Activated CD4-positive, alpha-beta T cell treated with anti-CD3 and anti-CD28 coated beads, Interleukin-2, amount 50 U/mL, for 16 hours (primary cell): ENCODE measurements at regions not wholly inside any gene's neighbourhood (a gene's known extent, or its start where the extent isn't known, plus 50 kb on each side); places are given as distances from the start of the nearest gene placed in this dataset.
"Not testable (repeated sequence)": the region's sequence is repeated elsewhere in the genome, so short reads cannot be mapped to it uniquely, and the experiment has no call there.

Source experiments
- DNase-seq: peaks from one replicate; pipeline ENCODE4 v3.0.0-alpha.2; 2020

- no peak for DNase-seq
Measured at GRCh38 chr7:125966278-125967048, 1036.8 kb upstream of the POT1 start.

DNA sequence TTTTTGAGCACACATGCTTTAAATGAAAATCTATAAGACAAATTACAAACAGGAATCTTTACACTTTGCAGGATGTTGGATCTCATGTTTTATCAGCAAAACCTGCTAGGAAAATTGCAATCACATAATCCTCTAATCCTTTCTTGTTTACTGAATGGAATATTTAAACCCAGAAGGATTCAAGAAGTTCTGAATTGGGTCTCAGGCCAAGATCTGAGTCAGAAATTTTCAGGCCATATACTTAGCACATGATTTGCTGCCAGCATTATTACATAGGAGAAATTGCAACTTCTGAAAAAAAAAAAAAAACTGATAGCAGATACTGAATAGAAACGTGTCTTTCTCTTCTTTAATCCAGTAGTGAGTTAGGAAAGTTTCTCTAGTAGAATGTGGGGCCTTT lies 1005.3 kb upstream of the POT1 start:
- no peak for DNase-seq

DNA sequence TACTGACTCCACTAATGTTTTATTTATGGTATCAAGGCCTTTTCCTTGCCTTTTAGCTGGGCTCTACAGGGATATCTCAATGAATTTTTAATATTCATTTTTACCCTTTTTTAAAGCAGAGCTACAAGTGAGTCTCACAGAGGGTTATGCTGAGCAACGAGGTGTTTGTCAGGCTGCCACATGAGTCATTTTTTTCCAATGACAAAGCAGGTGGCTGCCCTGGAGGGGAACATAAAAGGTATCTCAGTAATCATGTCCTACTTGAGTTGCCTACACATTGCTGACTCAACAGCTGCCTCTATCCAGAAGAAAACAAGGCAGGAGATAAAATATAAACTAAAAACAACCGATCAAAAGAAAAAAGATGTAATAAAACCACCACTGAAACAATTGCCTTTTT lies 1004.9 kb upstream of the POT1 start:
- no peak for DNase-seq

DNA sequence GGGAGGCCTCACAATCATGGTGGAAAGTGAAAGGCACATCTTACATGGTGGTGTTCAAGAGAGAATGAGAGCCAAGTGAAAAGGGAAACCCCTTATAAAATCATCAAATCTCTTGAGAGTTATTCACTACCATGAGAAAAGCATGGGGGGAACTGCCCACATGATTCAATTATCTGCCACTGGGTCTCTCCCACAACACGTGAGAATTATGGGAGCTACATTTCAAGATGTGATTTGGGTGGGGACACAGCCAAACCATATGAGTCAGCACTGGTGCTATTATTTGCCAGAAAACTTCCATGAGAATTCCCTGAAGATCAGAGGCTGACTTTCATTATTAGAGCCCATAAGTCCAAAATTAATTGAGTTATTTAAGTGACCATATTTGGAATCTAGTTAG lies 1001.2 kb upstream of the POT1 start:
- DNase-seq = no peak

- DNase-seq = no peak
Measured at GRCh38 chr7:125927556-125927955, 997.9 kb upstream of the POT1 start.

GRCh38 chr7:125926621-125927020 lies 997.0 kb upstream of the POT1 start:
- DNase-seq = no peak

DNA sequence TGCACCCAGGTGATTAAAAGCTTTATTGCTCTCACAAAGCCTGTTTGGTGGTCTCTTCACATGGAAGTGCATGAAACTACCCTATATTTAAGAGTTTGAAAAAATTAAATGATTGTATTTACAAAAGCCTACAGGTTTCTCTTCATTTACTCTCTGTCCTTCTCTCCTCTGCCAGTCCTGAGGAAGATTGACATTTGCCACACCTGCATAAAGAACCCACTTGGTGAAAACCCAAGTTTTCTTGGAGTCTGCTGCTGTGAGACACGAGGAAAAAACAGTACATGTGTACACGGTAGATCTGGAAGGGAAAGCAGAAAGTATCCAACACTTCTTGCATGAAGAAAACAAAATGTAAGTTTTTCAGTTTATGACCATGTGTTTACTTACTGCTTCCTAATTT lies 994.4 kb upstream of the POT1 start:
- no peak for DNase-seq

DNA sequence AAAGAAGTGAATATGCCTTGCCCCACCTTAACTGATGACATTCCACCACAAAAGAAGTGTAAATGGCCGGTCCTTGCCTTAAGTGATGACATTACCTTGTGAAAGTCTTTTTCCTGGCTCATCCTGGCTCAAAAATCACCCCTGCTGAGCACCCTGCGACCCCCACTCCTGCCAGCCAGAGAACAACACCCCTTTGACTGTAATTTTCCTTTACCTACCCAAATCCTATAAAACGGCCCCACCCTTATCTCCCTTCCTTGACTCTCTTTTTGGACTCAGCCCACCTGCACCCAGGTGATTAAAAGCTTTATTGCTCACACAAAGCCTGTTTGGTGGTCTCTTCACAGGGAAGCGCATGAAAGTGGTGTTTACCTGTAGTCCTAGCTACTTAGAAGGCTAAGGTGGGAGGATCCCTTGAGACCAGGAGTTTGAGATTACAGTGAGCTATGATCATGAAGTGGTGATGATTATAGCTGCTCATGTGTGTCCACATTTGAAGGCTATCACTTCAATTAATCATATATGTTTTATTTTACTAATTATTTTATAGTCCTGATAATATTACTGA lies 985.8 kb upstream of the POT1 start:
- DNase-seq = not testable (repeated sequence)

DNA sequence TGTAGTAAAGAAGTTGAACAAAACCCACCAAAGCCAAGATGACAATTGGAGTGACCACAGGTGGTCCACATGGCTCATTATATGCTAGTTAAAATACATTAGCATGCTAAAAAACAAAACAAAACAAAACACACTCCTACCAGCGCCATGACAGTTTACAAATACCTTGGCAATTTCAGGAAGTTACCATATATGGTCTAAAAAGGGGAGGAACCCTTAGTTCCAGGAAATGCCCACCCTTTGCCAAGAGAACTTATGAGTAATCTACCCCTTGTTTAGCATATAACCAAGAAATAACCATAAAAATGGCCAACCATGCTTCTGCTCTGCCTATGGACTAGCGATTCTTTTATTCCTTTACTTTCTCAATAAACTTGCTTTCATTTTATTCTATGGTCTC lies 979.1 kb upstream of the POT1 start:
- DNase-seq = no peak

- DNase-seq = no peak
Measured at GRCh38 chr7:125899577-125899976, 970.0 kb upstream of the POT1 start.

DNA sequence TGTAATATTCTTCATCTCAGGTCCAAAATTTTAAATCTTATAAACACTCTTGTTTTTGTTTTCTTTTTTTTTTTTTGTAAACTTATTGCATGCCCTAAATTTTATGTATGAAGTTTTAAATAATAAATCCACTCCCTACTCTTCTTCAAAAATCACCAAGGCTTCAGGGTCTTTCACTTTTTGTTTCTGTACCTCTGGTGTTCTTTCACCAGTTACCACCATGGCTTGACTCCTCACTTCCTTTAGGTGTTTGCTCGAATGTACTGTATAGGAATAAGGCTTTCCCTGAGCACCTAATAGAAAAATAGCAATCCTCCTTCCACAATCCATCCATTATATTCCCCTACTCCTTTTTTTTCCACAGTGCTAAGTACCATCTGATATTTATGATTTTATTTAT lies 962.8 kb upstream of the POT1 start:
- DNase-seq = no peak

- no peak for DNase-seq
Measured at GRCh38 chr7:125878988-125879387, 949.4 kb upstream of the POT1 start.

GRCh38 chr7:125878235-125878956 lies 948.8 kb upstream of the POT1 start:
- DNase-seq = no peak

- DNase-seq = no peak
Measured at GRCh38 chr7:125877246-125877645, 947.6 kb upstream of the POT1 start.

DNA sequence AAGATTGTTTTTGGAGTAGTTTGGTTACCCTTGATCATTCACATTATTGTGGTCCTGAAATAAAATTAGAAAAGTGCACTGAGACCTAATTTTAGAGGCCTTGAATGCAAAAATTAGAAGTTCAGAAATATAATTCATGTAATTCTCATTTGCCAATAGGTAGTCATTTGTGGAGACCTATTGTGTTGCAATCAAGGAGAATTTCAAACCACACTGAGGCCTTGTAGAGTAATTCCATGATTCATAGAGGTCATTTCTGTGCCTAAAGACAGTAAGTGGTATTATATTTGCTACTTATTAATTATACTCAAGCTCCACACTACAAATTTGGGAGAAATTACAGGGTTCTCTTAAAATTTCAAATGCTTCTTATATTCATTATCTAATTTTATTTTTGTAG lies 946.8 kb upstream of the POT1 start:
- DNase-seq = no peak

- no peak for DNase-seq
Measured at GRCh38 chr7:125871431-125871830, 941.8 kb upstream of the POT1 start.

DNA sequence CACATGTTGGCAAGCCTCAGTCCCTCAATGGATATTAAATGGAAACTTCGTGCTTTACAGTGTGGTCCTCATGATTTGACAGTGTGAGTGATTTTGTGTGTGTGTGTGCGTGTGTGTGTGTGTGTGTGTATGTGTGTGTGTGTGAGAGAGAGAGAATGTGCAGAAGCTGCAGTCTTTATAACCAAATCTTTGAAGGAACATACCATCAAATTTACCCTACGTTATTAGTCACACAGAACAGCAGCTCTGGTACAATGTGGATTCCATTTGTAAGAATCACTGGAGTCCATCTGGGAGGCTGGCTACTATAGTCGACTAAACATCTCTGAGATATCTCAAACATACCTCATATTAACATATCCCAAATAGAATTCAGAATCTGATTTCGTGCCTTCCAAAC lies 928.0 kb upstream of the POT1 start:
- DNase-seq = no peak

DNA sequence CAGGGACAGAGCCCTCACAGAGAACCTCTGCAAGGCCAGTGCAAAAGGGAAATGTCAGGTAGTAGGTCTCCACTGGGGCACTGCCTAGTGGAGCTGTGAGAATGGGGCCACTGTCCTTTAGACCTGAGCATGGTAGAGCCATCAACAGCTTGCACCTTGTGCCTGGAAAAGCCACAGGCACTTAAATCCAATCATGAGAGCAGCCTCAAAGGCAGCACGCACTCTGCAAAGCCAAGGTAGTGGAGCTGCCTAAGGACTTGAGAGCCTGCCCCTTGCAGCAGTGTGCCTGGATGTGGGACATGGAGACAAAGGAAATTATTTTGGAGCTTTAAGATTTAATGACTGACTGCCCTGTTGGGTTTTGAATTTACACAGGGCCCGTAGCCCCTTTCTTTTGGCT lies 918.5 kb upstream of the POT1 start:
- DNase-seq = no peak

GRCh38 chr7:125847692-125848091 lies 918.1 kb upstream of the POT1 start:
- DNase-seq = no peak

DNA sequence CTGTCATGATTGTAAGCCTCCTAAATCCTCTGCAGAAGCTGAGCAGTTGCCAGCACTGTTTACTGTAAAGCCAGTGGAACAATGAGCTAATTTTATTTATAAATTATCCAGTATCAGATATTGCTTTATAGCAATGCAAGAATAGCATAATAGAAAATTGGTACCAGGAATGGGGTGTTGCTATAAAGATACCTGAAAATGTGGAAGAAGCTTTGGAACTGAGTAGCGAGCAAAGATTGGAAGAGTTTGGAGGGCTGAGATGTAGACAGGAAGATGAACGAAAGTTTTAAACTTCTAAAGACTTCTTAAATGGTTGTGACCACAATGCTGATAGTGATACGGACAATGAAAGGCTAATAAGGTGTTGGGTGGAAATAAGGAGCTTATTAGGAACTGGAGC lies 917.4 kb upstream of the POT1 start:
- DNase-seq = no peak

GRCh38 chr7:125845686-125846085 lies 916.1 kb upstream of the POT1 start:
- no peak for DNase-seq

GRCh38 chr7:125834421-125834820 lies 904.8 kb upstream of the POT1 start:
- no peak for DNase-seq

GRCh38 chr7:125833839-125834238 lies 904.2 kb upstream of the POT1 start:
- no peak for DNase-seq

- no peak for DNase-seq
Measured at GRCh38 chr7:125830743-125831142, 901.1 kb upstream of the POT1 start.
